ENCODE measurements at regions not wholly inside any gene's neighbourhood (a gene's known extent, or its start where the extent isn't known, plus 50 kb on each side); places are given as distances from the start of the nearest gene placed in this dataset.

DNA sequence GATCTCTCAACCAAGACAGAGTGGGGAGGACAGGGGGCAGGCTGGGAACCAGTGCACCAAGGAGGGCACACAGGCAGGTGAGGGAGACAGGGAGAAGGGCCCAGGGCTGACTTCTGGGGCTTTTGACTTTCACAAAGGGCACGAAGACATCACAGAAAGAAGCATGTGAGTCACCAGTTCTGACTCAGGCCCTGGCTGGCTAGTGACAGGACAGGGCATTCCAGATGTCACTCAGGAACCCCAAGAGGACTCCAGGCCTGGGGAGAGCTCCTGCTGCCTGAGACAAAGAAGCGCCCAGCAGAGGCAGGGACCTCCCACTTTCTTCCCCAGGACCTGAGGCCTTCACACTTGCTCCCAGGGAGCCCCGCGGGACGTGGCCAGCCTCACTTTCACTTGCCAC, 497.2 kb downstream of the BUD13 start:
- DNase-seq, result no peak

GRCh38 chr11:116274521-116274920, 498.3 kb downstream of the BUD13 start:
- DNase-seq, result no peak

DNA sequence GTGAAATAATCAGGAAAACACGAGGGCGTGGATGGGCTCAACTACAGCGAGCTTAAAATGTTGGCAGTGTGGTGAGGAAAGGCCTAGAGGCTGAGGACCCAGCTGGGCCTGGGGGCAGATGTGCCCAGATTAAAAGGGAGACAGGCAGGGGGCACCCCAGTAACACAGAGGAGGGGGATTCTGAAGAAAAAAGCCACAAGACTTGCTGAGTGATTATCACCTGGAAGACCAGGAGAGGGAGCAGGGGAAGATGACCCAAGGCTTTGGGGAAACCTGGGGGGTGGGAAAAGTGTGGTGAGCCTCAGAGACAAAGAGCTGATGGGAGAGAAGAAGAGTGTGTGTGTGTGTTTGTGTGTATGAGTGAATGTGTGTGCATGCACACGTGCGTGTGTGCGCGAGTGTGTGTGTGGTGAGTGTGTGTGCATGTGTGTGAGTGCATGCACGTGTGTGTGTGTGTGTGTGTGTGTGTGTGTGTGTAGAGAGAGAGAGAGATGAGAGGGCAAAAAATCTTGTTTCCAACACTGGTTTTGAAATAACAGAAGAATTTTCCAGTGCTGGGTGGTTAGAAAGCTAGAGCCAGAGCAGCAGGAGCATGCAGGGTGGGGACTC, 500.5 kb downstream of the BUD13 start:
- no peak for DNase-seq

GRCh38 chr11:116271479-116271878, 501.3 kb downstream of the BUD13 start:
- DNase-seq, result no peak

GRCh38 chr11:116267146-116267545, 505.6 kb downstream of the BUD13 start:
- no peak for DNase-seq

- DNase-seq, result no peak
Observed at GRCh38 chr11:116263770-116264169, 509.0 kb downstream of the BUD13 start.

DNA sequence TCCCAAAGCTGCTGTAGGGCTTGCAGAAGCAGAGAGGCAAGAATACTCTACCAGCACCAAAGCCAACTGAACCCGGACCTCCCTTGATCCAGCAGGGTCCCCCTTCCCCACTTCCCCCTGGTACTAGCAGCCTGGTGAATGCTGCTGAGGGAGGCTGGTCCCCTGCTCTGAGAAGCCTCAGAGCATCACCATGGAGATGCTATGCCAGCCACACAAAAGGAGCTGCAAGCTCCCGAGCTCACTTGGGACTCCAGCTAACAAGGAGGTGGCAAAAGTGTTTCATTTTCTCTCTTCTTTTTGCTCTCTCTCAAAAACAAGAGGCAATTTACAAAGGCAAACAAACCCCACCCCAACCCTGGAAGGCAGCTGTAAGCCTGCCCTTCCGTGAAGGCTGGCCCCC, 509.8 kb downstream of the BUD13 start:
- no peak for DNase-seq

DNA sequence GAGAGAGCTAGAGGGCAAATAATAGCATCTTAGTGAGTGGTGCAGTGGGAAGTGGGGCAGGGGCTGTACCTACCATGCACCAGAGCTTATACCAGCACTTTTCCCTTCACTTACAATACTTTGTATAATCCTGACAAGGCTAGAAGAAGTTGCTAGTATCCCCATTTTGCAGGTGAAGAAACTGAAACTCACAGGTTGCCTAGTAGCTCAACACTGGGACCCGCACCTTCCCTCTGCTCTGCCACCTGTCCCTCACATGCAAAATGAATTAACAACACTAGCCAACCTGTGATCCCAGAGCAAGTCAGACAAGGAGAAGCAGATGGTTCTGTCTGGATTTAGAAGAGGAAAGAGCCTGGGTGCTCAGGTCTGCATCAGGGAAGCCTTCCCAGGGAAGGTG, 510.4 kb downstream of the BUD13 start:
- no peak for DNase-seq

DNA sequence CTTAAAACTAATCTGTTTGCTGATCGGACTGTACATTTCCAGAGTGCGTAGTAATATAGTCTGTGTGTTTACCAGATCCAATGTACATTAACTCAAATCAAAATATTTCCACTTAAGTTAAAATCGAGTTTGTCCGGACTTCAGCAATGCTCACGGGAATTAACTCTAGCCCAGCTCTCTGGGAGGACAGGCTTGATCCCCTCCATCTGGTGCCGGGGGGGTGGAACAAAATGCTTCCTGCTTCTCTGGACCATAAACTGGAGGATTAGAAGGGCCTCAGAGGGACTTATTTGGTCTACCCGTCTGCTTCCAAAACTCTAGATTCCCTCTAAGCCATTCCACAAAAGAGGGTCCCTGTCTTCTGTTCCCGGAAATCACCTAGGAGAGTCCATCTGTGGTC, 511.2 kb downstream of the BUD13 start:
- no peak for DNase-seq

GRCh38 chr11:116258821-116259220, 514.0 kb downstream of the BUD13 start:
- no peak for DNase-seq

GRCh38 chr11:116257883-116258282, 514.9 kb downstream of the BUD13 start:
- no peak for DNase-seq

DNA sequence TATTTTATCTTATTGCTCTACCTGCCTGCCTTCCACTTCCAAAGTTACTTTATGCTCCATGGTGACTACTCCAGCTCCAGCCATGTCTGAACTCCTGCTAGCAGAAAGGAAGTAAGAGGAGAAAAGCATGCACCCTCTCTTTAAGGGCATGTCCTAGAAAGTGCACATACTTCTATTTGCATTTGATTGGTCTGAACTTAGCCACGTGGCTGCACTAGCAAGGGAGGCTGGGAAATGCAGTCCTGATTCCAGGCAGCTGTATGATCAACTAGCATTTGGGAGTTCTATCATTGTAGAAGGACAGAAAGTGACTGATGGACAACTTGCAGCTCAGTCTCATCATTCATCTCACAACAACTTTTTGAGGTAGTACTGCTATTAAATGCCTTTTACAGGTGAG, 515.7 kb downstream of the BUD13 start:
- DNase-seq, result no peak

- DNase-seq, result no peak
Observed at GRCh38 chr11:116256215-116256614, 516.6 kb downstream of the BUD13 start.

GRCh38 chr11:116255321-116255953, 517.4 kb downstream of the BUD13 start:
- no peak for DNase-seq

- no peak for DNase-seq
Observed at GRCh38 chr11:116250155-116250554, 522.6 kb downstream of the BUD13 start.

- no peak for DNase-seq
Observed at GRCh38 chr11:116249561-116249960, 523.2 kb downstream of the BUD13 start.

GRCh38 chr11:116244889-116245288, 527.9 kb downstream of the BUD13 start:
- DNase-seq, result no peak

GRCh38 chr11:116244439-116244838, 528.3 kb downstream of the BUD13 start:
- no peak for DNase-seq

DNA sequence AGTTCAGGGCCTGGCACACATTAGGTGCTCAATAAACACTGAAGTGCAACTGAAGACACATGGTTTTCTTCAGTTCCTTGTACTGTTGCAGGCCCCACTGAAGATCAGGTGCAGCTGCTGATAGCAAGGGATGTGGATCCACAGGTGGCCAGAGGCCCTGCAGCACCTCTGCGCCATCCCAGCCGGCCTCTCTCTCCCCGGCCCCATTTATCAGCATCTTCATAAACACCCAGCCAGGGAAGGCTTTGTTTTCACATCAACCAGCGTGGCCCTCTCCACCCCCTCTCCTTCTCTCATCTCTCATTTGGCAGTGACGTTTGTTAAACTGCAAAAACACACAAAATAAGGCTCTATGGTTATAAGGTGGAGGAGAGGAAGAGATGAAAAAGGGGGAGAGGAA, 528.8 kb downstream of the BUD13 start:
- DNase-seq, result no peak

DNA sequence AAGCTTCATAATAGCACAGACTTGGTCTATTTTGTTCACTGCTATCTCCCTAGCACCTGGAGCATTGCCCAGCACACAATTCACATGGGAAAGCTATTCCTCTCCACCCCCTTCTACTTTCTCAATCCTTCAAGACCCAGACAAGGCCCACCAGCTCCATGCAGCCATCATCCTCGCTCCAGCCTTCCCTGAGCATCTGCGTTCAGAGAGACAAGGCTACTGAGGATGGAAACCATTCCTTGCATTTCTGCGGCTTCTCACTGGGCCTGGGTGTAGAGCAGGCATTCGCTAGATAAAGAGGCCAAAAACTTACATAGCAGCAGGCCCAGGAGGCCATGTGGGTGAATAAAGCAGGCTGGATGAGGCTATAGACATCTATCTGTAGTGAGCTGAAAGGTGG, 530.8 kb downstream of the BUD13 start:
- DNase-seq, result no peak

- DNase-seq, result no peak
Observed at GRCh38 chr11:116240710-116241109, 532.1 kb downstream of the BUD13 start.

DNA sequence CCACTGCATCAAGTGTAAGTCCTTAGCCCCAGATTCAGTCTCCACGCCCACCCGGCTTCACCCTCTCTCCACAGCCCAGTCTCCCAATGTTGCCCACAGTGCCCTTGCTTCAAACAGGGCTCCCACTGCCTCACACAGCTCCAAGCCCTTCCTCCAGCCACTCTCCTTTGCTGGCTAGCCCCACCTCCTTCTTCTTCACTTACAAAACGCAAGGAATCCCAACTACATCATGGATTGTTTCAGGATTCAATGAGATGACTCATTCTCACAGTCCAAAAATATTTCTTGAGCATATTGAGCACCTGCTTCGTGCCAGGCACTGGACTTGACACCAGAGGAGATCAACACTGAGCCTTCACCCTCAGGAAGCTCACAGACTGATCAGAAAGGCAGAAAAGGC, 533.5 kb downstream of the BUD13 start:
- DNase-seq, result no peak

DNA sequence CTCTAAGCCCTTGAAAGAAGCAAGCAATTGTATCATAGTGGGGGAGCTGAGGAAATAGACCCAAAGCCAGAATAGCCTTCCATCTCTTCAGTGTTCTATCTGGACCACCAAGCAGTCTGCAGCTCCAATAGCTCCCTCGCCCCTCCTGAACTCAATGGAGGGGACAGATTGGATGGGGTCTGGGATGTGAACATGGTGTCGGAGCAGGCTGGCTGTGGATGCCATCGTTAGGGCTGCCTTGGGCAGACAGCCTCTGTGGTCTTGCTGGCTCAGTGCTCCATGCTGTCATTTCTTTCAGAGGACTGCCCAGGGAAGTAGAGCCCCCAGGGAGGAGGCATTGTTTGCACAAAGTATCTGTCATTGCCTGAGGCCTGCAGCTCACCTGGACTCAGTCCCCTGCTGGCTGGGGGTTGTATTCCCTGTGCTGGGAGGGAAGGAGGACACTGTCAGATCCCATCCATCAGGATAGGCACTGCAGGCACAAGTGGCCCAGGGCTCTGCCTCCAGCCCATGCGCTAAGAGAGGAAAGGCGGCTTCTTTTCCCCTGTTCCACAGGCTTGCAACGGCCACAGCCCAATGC, 537.7 kb downstream of the BUD13 start:
- no peak for DNase-seq

DNA sequence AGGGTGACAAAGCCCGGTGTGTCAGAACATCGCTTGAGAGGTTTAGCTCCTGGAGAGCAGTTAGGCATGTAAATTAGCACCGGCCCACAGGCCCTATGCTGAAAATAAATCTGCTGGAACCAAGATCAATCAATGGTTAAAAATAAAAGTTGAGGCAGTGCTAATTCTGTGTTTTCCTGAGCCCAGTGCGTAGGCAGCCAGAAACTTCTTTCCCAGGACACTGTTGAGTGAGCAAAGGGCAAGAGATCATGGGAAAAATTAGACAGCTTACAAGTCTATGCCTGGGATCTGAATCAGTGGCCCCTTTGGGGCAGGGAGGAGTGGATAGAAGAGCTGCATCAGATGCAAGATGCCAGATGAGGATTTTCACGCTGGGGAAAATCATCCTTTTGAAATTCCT, 539.2 kb downstream of the BUD13 start:
- DNase-seq, result no peak

DNA sequence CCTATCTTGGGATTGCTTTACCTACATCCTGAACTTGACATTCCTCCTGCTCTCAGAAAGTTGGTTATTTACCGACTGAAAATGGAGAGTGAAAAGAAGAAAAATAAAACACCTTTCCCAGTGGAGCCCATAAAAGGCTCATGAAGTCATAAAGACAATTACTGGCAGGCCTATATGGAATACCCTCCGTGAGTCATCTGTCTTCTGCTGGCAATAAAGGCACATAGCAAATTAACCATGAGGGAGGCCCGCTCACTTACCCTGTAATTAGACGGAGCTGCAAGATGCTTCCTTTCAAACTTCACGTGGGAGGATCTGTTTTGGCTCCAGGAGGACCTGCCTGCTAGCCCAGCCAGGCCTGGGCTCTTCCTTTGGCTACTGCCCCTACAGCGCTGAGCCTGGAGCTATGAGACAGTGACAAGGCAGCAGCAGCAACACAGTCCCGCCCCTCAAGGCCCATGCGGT, 540.4 kb downstream of the BUD13 start:
- no peak for DNase-seq

All from HCEC 1CT (cell line).